ENCODE measurements at regions not wholly inside any gene's neighbourhood (a gene's known extent, or its start where the extent isn't known, plus 50 kb on each side); places are given as distances from the start of the nearest gene placed in this dataset.

DNA sequence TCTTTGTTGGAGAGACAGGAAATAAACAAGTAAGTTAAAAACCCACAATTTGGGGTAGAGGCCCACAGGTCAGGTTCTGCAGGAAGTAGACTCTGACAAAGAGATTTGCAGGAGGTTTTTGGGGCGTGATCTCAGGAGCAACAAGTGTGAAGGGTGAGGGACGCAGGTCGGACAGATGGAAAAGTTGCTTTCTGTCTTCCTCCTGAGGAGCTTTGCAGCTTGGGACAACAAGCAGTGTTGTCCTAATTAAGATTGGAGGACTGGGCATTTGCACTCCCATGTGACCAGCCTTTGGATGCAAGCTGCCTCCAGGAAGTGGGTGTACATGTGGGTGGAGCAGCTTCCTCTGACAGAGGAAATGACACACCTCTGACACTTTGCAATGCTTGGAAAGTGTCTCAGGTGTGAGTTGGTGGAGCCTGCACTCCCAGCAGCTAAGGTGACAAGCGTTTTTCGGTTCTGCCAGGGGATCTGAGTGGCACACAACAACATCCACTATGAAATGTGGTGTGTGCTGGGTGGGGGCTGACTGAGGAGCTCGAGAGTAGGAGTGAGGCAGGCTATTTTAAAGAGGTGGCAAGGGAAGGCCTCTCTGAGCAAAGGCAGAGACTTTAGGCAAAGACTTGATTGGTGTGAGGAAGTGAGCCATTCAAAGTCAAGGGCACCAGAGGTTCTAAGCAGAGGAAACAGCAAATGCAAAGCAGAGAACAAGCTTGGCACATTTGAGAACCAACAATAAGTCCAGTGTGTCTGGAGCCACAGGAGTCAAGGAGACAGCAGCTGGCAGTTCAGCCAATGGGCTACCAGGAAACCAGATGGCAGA lies 339.8 kb upstream of the GATB start:
- H3K4me1 ChIP-seq, result peaks cover 0 to 8% (median 3%) of the 10 kb centered on the region in 4 donors
- DNase-seq (peak in 1 of 2 donors; percentile 34), ATAC-seq (ENCODE audit: low FRiP score in 2 of 2) (peak in 1 of 2 donors; percentile 27)
- 74 to 80% methylated on average over 6 of the region's 6 CpGs for WGBS, 2 donors
- no peaks in the 10 kb centered on the region for H3K27me3 ChIP-seq
- H3K9me3 ChIP-seq, result no peaks in the 10 kb centered on the region
- no peaks in the 10 kb centered on the region for H3K36me3 ChIP-seq
- H3K27ac ChIP-seq, result peak overlapping the region in 3 of 4 donors; percentile 30 to 49 (median 45)
- no peak overlapping the region for H3K4me3 ChIP-seq
- peak in 1 of 2 donors; percentile 35 for TF ChIP-seq POLR2AphosphoS5 (IDR thresholded peaks at IDR 0.05)
- TF ChIP-seq, protein P1, sequence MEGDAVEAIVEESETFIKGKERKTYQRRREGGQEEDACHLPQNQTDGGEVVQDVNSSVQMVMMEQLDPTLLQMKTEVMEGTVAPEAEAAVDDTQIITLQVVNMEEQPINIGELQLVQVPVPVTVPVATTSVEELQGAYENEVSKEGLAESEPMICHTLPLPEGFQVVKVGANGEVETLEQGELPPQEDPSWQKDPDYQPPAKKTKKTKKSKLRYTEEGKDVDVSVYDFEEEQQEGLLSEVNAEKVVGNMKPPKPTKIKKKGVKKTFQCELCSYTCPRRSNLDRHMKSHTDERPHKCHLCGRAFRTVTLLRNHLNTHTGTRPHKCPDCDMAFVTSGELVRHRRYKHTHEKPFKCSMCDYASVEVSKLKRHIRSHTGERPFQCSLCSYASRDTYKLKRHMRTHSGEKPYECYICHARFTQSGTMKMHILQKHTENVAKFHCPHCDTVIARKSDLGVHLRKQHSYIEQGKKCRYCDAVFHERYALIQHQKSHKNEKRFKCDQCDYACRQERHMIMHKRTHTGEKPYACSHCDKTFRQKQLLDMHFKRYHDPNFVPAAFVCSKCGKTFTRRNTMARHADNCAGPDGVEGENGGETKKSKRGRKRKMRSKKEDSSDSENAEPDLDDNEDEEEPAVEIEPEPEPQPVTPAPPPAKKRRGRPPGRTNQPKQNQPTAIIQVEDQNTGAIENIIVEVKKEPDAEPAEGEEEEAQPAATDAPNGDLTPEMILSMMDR (IDR thresholded peaks at IDR 0.05), result no peak
- peak in 1 of 4 donors; percentile 50 for TF ChIP-seq POLR2A (IDR thresholded peaks at IDR 0.05)
- TF ChIP-seq EP300 (IDR thresholded peaks at IDR 0.05), result no peak

DNA sequence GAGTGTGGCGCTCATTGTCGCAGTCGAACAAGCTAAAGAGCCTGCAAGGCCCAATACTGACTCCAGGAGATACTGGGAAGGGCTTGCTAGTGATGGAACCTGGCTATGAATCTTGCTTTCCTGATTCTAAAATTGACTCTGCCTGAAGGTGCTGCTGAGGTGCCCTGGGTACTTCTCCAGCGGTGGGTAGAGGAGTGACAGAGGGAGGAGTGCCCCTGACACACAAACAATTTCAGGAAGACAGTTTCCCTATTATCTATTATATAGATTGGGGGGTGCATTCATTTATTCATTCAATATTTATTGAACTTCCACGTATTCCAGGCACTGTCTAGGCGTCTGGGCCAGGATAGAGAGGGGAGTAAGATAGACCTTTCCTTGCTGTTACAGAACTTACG lies 339.2 kb upstream of the GATB start:
- Histone ChIP-seq H3K9me3 (no peaks in the 10 kb centered on the region), H3K27me3 (no peaks in the 10 kb centered on the region), H3K4me1 (peaks cover 0 to 8% (median 3%) of the 10 kb centered on the region in 4 donors), H3K4me3 (no peak overlapping the region), H3K36me3 (no peaks in the 10 kb centered on the region), H3K27ac (peak overlapping the region in 3 of 4 donors; percentile 23 to 46 (median 35))
- WGBS, 2 donors, result 81 to 85% methylated on average over 7 of the region's 7 CpGs
- TF ChIP-seq, protein P1 (IDR thresholded peaks at IDR 0.05), result no peak
- TF ChIP-seq POLR2AphosphoS5 (IDR thresholded peaks at IDR 0.05), result no peak
- TF ChIP-seq EP300 (IDR thresholded peaks at IDR 0.05), result no peak
- no peak for TF ChIP-seq POLR2A (IDR thresholded peaks at IDR 0.05)
- ATAC-seq (ENCODE audit: low FRiP score in 2 of 2) (no peak), DNase-seq (no peak)

DNA sequence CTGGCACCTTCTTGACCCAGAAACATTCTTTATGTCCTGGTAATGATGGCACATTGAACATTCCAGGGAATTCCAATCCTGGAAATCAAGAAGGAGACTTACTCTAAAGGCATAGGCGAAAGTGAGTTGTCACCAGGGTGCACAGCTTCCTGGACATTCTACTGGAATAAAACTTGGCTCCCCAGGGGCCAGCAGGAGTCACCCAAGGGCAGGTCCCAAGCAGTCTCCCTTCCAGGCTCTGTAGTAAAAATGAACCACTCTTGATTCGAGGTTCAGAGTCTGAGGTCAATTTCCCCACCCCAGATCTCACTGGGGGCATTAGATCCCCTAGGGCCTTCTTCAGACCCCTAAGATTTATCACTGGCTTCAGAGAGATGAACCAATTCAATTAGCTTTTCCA lies 338.7 kb upstream of the GATB start:
- 79 to 86% methylated on average over 2 of the region's 2 CpGs for WGBS, 2 donors
- H3K9me3 ChIP-seq, result no peaks in the 10 kb centered on the region
- no peaks in the 10 kb centered on the region for H3K36me3 ChIP-seq
- H3K4me3 ChIP-seq, result no peak overlapping the region
- peaks cover 0 to 8% (median 3%) of the 10 kb centered on the region in 4 donors for H3K4me1 ChIP-seq
- peak overlapping the region in 3 of 4 donors; percentile 23 to 46 (median 35) for H3K27ac ChIP-seq
- ATAC-seq (ENCODE audit: low FRiP score in 2 of 2) (no peak), DNase-seq (no peak)
- TF ChIP-seq POLR2AphosphoS5 (IDR thresholded peaks at IDR 0.05) (no peak), POLR2A (IDR thresholded peaks at IDR 0.05) (no peak), EP300 (IDR thresholded peaks at IDR 0.05) (no peak)
- TF ChIP-seq, protein P1 (IDR thresholded peaks at IDR 0.05), result no peak
- no peaks in the 10 kb centered on the region for H3K27me3 ChIP-seq

DNA sequence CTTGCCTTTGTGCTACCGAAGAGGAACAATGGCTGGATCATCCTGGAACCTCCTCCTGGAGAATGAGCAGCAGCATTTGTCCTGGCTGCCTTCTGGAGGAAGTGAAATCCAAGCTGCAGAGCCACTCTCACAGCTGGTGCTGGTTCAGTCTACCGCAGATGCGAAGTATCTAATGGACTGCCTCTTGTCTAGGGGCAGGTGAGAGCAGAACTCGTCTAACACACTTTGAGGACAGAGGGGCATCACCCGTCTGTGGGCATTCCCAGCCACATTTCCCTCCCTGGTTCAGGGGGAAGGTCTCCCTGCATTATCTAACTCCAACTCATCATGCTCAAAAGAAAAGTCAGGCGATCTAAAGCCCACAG lies 338.2 kb upstream of the GATB start:
- TF ChIP-seq, protein P1 (IDR thresholded peaks at IDR 0.05), result no peak
- TF ChIP-seq POLR2A (IDR thresholded peaks at IDR 0.05) (no peak), POLR2AphosphoS5 (IDR thresholded peaks at IDR 0.05) (no peak), EP300 (IDR thresholded peaks at IDR 0.05) (no peak)
- no peak for DNase-seq
- H3K4me3 ChIP-seq, result no peak overlapping the region
- H3K27me3 ChIP-seq, result no peaks in the 10 kb centered on the region
- H3K36me3 ChIP-seq, result no peaks in the 10 kb centered on the region
- no peaks in the 10 kb centered on the region for H3K9me3 ChIP-seq
- peaks cover 0 to 8% (median 3%) of the 10 kb centered on the region in 4 donors for H3K4me1 ChIP-seq
- H3K27ac ChIP-seq, result peak overlapping the region in 2 of 4 donors; percentile 6 to 35
- 87 to 90% methylated on average over 6 of the region's 6 CpGs for WGBS, 2 donors
- no peak for ATAC-seq (ENCODE audit: low FRiP score in 2 of 2)

All from upper lobe of left lung (tissue), 6 donors.